Type B pancreatic cell (in vitro differentiated cells): ENCODE measurements at regions not wholly inside any gene's neighbourhood (a gene's known extent, or its start where the extent isn't known, plus 50 kb on each side); places are given as distances from the start of the nearest gene placed in this dataset.

Source experiments
- DNase-seq: peaks from one replicate; pipeline ENCODE4 v3.0.0; 2021; ENCODE audit warnings: mixed read lengths; ENCODE audit not compliant: unreplicated experiment; ENCODE audit errors: extremely low spot score
- H3K27ac Mint-ChIP-seq: 2 replicates; pipeline ENCODE4 v1.8.0; 2021; ENCODE audit warnings: mild to moderate bottlenecking, mixed read lengths
- H3K27me3 Mint-ChIP-seq: 2 replicates; pipeline ENCODE4 v1.8.0; 2021; ENCODE audit warnings: mixed read lengths
- H3K36me3 Mint-ChIP-seq: 2 replicates; pipeline ENCODE4 v1.8.0; 2021; ENCODE audit warnings: mixed read lengths
- H3K4me1 Mint-ChIP-seq: one replicate; pipeline ENCODE4 v1.8.0; 2021; ENCODE audit warnings: mixed read lengths; ENCODE audit not compliant: unreplicated experiment
- H3K4me3 Mint-ChIP-seq: 2 replicates; pipeline ENCODE4 v1.8.0; 2021; ENCODE audit warnings: mild to moderate bottlenecking, mixed read lengths
- H3K9me3 Mint-ChIP-seq: 2 replicates; pipeline ENCODE4 v1.8.0; 2021; ENCODE audit warnings: mixed read lengths
- CTCF ChIP-seq: fragments of 200-600 bp; sonication (generic); conservative IDR thresholded peaks from 2 replicates; pipeline ENCODE4 v1.5.0; 2021; ENCODE audit warnings: antibody characterized with exemption, mild to moderate bottlenecking

- peaks cover 15% of the 10 kb centered on the region for H3K4me1 Mint-ChIP-seq
- H3K4me3 Mint-ChIP-seq = no peak overlapping the region
- H3K27me3 Mint-ChIP-seq = peaks cover 8% of the 10 kb centered on the region
- no peak for DNase-seq
- H3K27ac Mint-ChIP-seq = no peak overlapping the region
- H3K9me3 Mint-ChIP-seq = peaks cover 15% of the 10 kb centered on the region
- no peaks in the 10 kb centered on the region for H3K36me3 Mint-ChIP-seq
- TF ChIP-seq CTCF = no peak
These were observed 210.4 kb upstream of the SLC30A5 start for GRCh38 chr5:68883436-68883835.

GRCh38 chr5:68884144-68884754 is 209.6 kb upstream of the SLC30A5 start:
- Mint-ChIP-seq H3K27ac (peak overlapping the region; percentile 24), H3K36me3 (no peaks in the 10 kb centered on the region), H3K4me1 (peaks cover 15% of the 10 kb centered on the region), H3K4me3 (no peak overlapping the region), H3K9me3 (peaks cover 15% of the 10 kb centered on the region), H3K27me3 (peaks cover 8% of the 10 kb centered on the region)
- no peak for TF ChIP-seq CTCF
- no peak for DNase-seq

GRCh38 chr5:68884883-68885282 is 208.9 kb upstream of the SLC30A5 start:
- Mint-ChIP-seq H3K4me1 (peaks cover 15% of the 10 kb centered on the region), H3K27me3 (peaks cover 8% of the 10 kb centered on the region), H3K36me3 (no peaks in the 10 kb centered on the region), H3K4me3 (no peak overlapping the region), H3K9me3 (peaks cover 15% of the 10 kb centered on the region), H3K27ac (no peak overlapping the region)
- DNase-seq = no peak
- TF ChIP-seq CTCF = peak; percentile 75

- peaks cover 15% of the 10 kb centered on the region for H3K9me3 Mint-ChIP-seq
- H3K36me3 Mint-ChIP-seq = no peaks in the 10 kb centered on the region
- H3K4me3 Mint-ChIP-seq = no peak overlapping the region
- no peak overlapping the region for H3K27ac Mint-ChIP-seq
- H3K4me1 Mint-ChIP-seq = peaks cover 9% of the 10 kb centered on the region
- no peak for DNase-seq
- peaks cover 2% of the 10 kb centered on the region for H3K27me3 Mint-ChIP-seq
- no peak for TF ChIP-seq CTCF
These were observed 207.0 kb upstream of the SLC30A5 start for GRCh38 chr5:68886814-68887213.

GRCh38 chr5:68891718-68892117 is 202.1 kb upstream of the SLC30A5 start:
- Mint-ChIP-seq H3K27me3 (no peaks in the 10 kb centered on the region), H3K36me3 (no peaks in the 10 kb centered on the region), H3K27ac (no peak overlapping the region), H3K4me1 (no peaks in the 10 kb centered on the region), H3K4me3 (no peak overlapping the region), H3K9me3 (peaks cover 6% of the 10 kb centered on the region)
- no peak for TF ChIP-seq CTCF
- DNase-seq = no peak

- no peak for DNase-seq
- H3K36me3 Mint-ChIP-seq = no peaks in the 10 kb centered on the region
- H3K4me1 Mint-ChIP-seq = no peaks in the 10 kb centered on the region
- no peak overlapping the region for H3K4me3 Mint-ChIP-seq
- peak overlapping the region; percentile 87 for H3K27ac Mint-ChIP-seq
- H3K9me3 Mint-ChIP-seq = no peaks in the 10 kb centered on the region
- no peaks in the 10 kb centered on the region for H3K27me3 Mint-ChIP-seq
- TF ChIP-seq CTCF = no peak
These were observed 199.1 kb upstream of the SLC30A5 start for GRCh38 chr5:68894673-68895072.
